Thymus (tissue), 11 donors: ENCODE measurements at regions not wholly inside any gene's neighbourhood (a gene's known extent, or its start where the extent isn't known, plus 50 kb on each side); places are given as distances from the start of the nearest gene placed in this dataset.
"Not testable (repeated sequence)": the region's sequence is repeated elsewhere in the genome, so short reads cannot be mapped to it uniquely, and the experiment has no call there.

Experiments used
- DNase-seq, 9 donors: peaks; one replicate each; pipeline ENCODE4 v3.0.0-alpha.2; 2013; ENCODE audit warnings: low spot score in 9 of 9, low read depth in 6 of 9, missing footprints in 1 of 9
- H3K27ac ChIP-seq, 2 donors: one replicate each; pipeline ENCODE4 v1.5.1; 2013; ENCODE audit warnings: control low read depth in 1 of 2, low read depth in 1 of 2, low read length in 1 of 2, mild to moderate bottlenecking in 1 of 2, moderate library complexity in 1 of 2
- H3K27me3 ChIP-seq, 2 donors: one replicate each; pipeline ENCODE4 v1.5.1; 2013; ENCODE audit warnings: low read length in 1 of 2; ENCODE audit not compliant: control insufficient read depth in 2 of 2, insufficient read depth in 1 of 2
- H3K36me3 ChIP-seq, 2 donors: one replicate each; pipeline ENCODE4 v1.5.1; 2013; ENCODE audit warnings: low read length in 1 of 2, mild to moderate bottlenecking in 1 of 2, moderate library complexity in 1 of 2; ENCODE audit not compliant: control insufficient read depth in 2 of 2, insufficient read depth in 2 of 2
- H3K4me1 ChIP-seq, 2 donors: one replicate each; pipeline ENCODE4 v1.5.1; 2013; ENCODE audit warnings: low read length in 2 of 2; ENCODE audit not compliant: control insufficient read depth in 2 of 2, insufficient read depth in 2 of 2
- H3K4me3 ChIP-seq, 2 donors: one replicate each; pipeline ENCODE4 v1.5.1; 2013; ENCODE audit warnings: low read length in 2 of 2, control low read depth in 1 of 2, mild to moderate bottlenecking in 1 of 2
- H3K9me3 ChIP-seq, 2 donors: one replicate each; pipeline ENCODE4 v1.5.1; 2013; ENCODE audit warnings: low read length in 1 of 2, mild to moderate bottlenecking in 1 of 2; ENCODE audit not compliant: control insufficient read depth in 2 of 2, insufficient read depth in 1 of 2
- WGBS: extraction: QIAGEN DNeasy Blood & Tissue Kit; methylation state at CpG from one replicate; pipeline ENCODE4 v1.1.7; 2013; 5-methylcytosine and 5-hydroxymethylcytosine counted together
- donor health status: healthy.

DNA sequence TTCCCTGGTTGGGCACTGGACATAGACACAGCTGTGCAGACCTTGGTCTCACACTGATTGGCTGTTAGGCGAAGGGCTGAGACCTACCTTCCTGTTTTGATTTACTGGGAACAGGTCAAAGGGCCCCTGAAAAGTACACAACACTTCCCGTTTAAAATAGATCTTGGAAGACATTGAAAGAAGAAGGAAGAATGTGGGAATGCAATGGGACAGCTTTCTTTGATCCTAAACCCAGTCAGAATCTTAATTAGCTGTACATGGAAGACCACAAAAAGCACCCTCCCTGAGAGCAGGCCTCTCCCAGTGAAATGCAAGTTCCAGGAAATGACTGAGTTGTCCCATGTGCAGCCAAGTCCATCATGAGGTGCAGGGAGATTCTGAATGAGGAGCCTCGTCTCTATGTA, 83.6 kb upstream of the EXOC2 start:
- no peak overlapping the region for H3K27ac ChIP-seq
- H3K4me1 ChIP-seq, result no peaks in the 10 kb centered on the region
- no peaks in the 10 kb centered on the region for H3K27me3 ChIP-seq
- no peaks in the 10 kb centered on the region for H3K9me3 ChIP-seq
- DNase-seq, result no peak
- WGBS, result 73% methylated on average over 3 of the region's 3 CpGs
- H3K36me3 ChIP-seq, result no peaks in the 10 kb centered on the region
- H3K4me3 ChIP-seq, result no peak overlapping the region

DNA sequence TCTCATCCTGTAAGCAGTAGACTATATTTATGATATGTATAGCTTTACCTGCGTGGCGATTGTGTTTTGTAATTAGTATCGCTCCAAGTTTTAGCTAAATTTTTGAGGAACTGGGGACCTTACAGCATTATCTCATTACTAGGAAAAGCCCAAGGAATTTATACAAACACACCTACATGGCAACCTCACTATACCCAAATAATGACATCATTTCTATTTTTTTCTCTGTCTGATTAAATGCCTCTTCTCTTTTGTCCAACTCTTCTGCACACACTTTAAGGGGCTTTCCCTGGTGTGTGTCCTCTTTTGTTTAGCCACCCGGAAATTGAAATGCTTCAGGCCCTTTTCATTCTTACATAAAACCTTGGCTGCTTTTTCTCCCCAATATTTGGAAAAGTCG, 82.9 kb upstream of the EXOC2 start:
- Histone ChIP-seq H3K27ac (no peak overlapping the region), H3K9me3 (no peaks in the 10 kb centered on the region), H3K36me3 (no peaks in the 10 kb centered on the region), H3K4me3 (no peak overlapping the region), H3K4me1 (no peaks in the 10 kb centered on the region), H3K27me3 (no peaks in the 10 kb centered on the region)
- DNase-seq, result no peak
- 93% methylated on average over 5 of the region's 5 CpGs for WGBS

DNA sequence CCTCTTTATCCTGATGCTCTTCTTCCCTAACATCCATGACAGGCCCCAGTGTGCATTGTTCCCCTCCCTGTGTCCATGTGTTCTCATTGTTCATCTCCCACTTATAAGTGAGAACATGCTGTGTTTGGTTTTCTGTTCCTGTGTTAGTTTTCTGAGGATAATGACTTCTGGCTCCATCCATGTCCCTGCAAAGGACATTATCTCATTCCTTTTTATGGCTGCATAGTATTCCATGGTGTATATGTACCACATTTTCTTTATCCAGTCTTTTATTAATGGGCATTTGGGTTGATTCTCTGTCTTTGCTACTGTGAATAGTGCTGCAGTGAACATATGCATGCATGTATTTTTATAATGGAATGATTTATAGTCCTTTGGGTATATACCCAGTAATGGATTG, 78.7 kb upstream of the EXOC2 start:
- not testable (repeated sequence) for H3K27ac ChIP-seq, DNase-seq, H3K4me3 ChIP-seq, H3K9me3 ChIP-seq, H3K36me3 ChIP-seq, H3K4me1 ChIP-seq, H3K27me3 ChIP-seq

GRCh38 chr6:767755-768512, 75.0 kb upstream of the EXOC2 start:
- no peak for DNase-seq
- WGBS, result 86% methylated on average over 4 of the region's 4 CpGs
- H3K9me3 ChIP-seq, result no peaks in the 10 kb centered on the region
- peaks cover 0 to 3% of the 10 kb centered on the region in 2 donors for H3K27me3 ChIP-seq
- no peaks in the 10 kb centered on the region for H3K36me3 ChIP-seq
- H3K27ac ChIP-seq, result no peak overlapping the region
- H3K4me1 ChIP-seq, result no peaks in the 10 kb centered on the region
- H3K4me3 ChIP-seq, result no peak overlapping the region

DNA sequence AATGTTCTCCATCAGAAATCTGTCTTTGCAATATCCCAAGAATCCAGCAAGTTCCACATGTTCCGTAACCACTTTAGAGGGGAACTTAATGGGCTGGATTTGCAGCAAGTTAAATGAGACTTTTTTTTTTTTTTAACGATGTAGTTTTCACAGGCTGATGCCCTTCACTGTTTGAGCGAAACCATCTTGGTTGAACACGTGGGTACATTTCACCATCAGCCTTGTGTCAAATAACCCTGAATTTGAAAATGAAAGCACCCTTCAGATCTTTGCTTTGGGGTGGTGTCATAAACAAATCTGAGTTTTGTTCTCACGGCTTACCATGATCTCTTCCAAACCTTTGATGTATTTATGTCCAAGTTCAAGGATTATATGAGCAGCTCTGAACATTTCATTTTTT, 73.7 kb upstream of the EXOC2 start:
- H3K9me3 ChIP-seq, result no peaks in the 10 kb centered on the region
- H3K36me3 ChIP-seq, result no peaks in the 10 kb centered on the region
- 89% methylated on average over 5 of the region's 5 CpGs for WGBS
- H3K4me1 ChIP-seq, result no peaks in the 10 kb centered on the region
- peaks cover 0 to 3% of the 10 kb centered on the region in 2 donors for H3K27me3 ChIP-seq
- no peak overlapping the region for H3K27ac ChIP-seq
- no peak for DNase-seq
- no peak overlapping the region for H3K4me3 ChIP-seq

DNA sequence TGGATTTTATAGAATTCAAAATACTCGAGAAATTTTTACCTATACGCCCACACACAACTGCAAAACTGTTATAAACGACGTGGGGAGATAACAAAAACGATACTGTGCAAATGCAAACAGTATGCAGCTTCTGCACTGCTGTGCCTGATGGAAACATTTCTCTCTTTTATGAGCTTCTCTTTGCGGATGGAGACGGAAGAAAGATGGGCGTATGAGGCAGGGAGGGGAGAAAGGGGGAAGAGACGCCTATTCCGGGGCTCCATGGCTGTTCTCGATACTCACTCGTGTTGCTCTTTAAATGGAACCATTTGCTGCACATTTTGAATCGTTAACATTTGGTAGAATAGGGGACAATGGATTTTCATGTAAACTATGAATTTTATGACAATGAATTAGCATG, 69.1 kb upstream of the EXOC2 start:
- Histone ChIP-seq H3K36me3 (no peaks in the 10 kb centered on the region), H3K27ac (no peak overlapping the region), H3K4me3 (no peak overlapping the region), H3K4me1 (no peaks in the 10 kb centered on the region), H3K27me3 (peaks cover 0 to 3% of the 10 kb centered on the region in 2 donors), H3K9me3 (no peaks in the 10 kb centered on the region)
- no peak for DNase-seq
- WGBS, result 96% methylated on average over 13 of the region's 13 CpGs

GRCh38 chr6:760982-761955, 68.3 kb upstream of the EXOC2 start:
- Histone ChIP-seq H3K36me3 (no peaks in the 10 kb centered on the region), H3K9me3 (no peaks in the 10 kb centered on the region), H3K27me3 (peaks cover 0 to 3% of the 10 kb centered on the region in 2 donors), H3K4me1 (no peaks in the 10 kb centered on the region), H3K27ac (no peak overlapping the region), H3K4me3 (no peak overlapping the region)
- 92% methylated on average over 48 of the region's 48 CpGs for WGBS
- DNase-seq, result no peak

GRCh38 chr6:759729-760128, 66.8 kb upstream of the EXOC2 start:
- DNase-seq, result no peak
- Histone ChIP-seq H3K36me3 (no peaks in the 10 kb centered on the region), H3K4me1 (no peaks in the 10 kb centered on the region), H3K27ac (no peak overlapping the region), H3K4me3 (no peak overlapping the region), H3K9me3 (no peaks in the 10 kb centered on the region), H3K27me3 (no peaks in the 10 kb centered on the region)
- 94% methylated on average over 3 of the region's 3 CpGs for WGBS

DNA sequence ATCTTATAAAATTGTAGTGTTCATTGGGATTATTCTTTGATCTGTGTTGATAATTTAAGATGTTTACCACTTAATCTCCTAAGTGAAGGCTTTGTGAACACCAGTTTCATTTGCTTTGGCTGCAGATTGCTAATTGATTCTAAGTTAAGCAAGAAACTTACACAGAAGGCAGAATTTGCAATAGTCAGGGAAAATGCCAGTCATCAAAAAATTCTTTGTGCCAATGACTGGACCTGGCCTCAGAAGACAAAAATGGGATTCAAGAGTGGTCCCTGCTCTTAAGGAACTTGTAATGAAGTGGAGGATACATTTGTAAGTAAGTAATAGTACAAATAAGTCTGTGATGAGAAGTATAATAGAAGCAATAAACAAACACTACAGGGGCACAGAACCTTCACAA, 63.3 kb upstream of the EXOC2 start:
- no peak overlapping the region for H3K27ac ChIP-seq

More for the DNA sequence above, 63.3 kb upstream of the EXOC2 start:
- Histone ChIP-seq H3K36me3 (no peaks in the 10 kb centered on the region), H3K9me3 (no peaks in the 10 kb centered on the region), H3K4me1 (no peaks in the 10 kb centered on the region), H3K4me3 (no peak overlapping the region), H3K27me3 (no peaks in the 10 kb centered on the region)
- DNase-seq, result no peak
